OCI-M1 (cell line): ENCODE measurements at regions not wholly inside any gene's neighbourhood (a gene's known extent, or its start where the extent isn't known, plus 50 kb on each side); places are given as distances from the start of the nearest gene placed in this dataset.
"Not testable (repeated sequence)": the region's sequence is repeated elsewhere in the genome, so short reads cannot be mapped to it uniquely, and the experiment has no call there.

Experiments used
- DNase-seq: peaks from one replicate; lab custom pipeline; 2025; lab: John Stamatoyannopoulos, UW

GRCh38 chr1:232579958-232580941 lies 49.7 kb downstream of the SIPA1L2 start:
- DNase-seq = no peak

DNA sequence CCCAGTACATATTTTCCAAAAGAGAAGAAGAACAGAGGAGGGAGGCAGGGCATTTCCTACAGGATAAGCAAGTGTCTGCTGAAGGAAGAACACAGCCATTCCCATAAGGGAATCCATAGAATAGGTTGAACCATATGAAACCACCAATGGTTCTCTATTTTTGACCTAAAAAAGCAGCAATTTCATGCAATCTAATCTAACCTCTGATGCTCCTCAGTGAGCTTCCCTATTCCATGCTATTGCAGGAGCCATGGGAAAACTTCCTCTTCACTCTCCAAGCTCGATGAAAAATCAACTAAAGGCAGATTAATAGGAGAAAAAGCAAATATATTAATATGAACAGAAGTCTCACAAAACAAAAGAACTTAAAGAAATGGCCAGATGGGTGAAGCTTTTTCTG lies 50.5 kb downstream of the SIPA1L2 start:
- no peak for DNase-seq

- DNase-seq = no peak
Observed at GRCh38 chr1:232578651-232579195, 51.2 kb downstream of the SIPA1L2 start.

GRCh38 chr1:232577772-232578171 lies 52.2 kb downstream of the SIPA1L2 start:
- DNase-seq = no peak

- DNase-seq = no peak
Observed at GRCh38 chr1:232576537-232576936, 53.4 kb downstream of the SIPA1L2 start.

DNA sequence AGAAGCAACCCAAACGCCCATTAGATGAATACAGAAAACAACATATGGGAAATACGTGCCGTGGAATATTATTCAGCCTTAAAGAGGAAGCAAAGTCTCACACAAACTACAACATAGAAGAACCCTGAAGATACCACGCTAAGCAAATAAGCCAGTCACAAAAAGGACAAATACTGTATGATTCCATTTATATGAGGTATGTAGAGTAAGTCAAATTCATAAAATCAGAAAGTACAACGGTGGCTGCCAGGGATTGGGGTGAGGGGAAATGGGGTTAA lies 54.2 kb downstream of the SIPA1L2 start:
- no peak for DNase-seq

GRCh38 chr1:232574889-232575762 lies 54.8 kb downstream of the SIPA1L2 start:
- DNase-seq = no peak

DNA sequence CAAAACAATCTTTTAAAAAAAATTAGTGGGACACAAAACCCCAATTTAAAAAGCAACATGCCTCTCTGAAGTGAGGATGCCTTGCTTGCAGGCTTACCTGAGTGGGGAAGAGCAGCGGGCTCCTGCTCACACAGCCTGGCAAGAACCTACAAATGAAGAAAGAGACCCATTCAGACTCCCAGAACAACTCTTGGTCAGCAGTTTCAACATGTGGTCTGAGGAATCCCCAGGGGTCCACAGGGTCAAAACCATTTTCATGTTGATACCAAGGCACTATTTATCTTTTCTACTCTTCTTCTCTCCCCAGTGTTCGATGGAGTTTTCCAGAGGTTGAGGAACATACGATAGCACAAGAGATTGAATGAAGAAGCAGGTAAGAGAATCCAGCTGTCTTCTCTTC lies 55.9 kb downstream of the SIPA1L2 start:
- DNase-seq = no peak

GRCh38 chr1:232571523-232571922 lies 58.4 kb downstream of the SIPA1L2 start:
- DNase-seq = no peak

GRCh38 chr1:232570007-232570406 lies 59.9 kb downstream of the SIPA1L2 start:
- no peak for DNase-seq

GRCh38 chr1:232569554-232569921 lies 60.4 kb downstream of the SIPA1L2 start:
- not testable (repeated sequence) for DNase-seq

DNA sequence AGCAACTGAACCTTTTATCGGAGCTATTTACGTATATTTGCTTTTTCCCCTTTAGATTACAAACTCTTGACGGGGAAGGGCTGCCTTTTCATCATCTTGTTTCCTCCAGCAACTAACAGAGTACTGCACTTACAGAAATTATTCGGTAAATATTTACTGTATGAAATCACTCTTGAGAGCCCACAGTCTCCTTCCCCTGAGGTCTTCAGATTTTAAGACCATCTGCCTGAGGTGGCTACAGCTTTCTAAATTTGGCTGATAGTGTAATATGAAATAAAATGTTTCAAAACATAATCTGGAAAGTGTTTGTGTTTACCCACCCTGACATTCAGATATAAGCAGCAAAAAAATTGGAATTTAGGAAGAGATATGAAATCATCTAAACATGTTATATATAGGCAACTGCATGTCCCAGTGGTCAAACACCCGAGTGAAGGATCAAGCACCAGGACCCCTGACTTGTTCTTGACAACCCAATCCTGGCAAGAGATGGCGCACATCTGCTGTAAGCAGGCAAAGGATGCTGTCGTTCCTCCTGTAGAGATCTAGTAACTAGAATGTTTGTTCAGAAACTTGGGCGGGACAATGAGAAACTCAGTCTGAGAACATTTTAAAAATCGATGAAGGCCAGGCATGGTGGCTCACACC lies 60.9 kb downstream of the SIPA1L2 start:
- DNase-seq = no peak

GRCh38 chr1:232568331-232568852 lies 61.5 kb downstream of the SIPA1L2 start:
- DNase-seq = no peak

- no peak for DNase-seq
Observed at GRCh38 chr1:232566093-232566492, 63.8 kb downstream of the SIPA1L2 start.

DNA sequence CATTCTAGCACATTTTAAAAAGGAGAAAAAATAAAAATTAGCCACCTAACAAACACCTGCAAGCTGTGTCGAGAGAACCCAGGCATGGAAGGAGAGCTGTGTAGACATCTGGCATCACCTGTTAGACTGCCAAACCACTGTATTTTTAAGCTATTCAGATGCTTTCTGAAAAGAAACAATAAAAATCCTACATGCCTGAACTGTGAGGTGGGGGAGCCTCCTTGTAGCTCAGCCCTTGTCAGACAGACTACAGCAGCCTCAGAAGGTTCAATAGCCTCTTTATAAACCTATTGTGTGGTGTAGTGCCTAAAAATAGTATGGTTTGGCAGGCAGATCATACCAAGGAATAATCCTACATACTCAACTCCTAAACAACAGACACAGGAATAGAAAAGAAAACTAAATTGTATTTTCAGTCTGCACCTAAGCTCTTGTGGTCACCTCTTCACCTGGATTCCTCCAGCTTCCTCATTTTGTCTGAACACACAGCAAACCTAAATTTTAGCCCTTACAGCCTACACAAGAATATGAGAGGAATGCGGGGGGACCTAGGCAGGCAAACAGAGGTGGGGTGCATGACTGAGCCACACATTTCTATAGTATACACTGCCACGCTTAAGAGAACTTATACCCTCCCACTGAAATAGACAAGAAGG lies 67.0 kb downstream of the SIPA1L2 start:
- no peak for DNase-seq

GRCh38 chr1:232561381-232561780 lies 68.6 kb downstream of the SIPA1L2 start:
- DNase-seq = no peak

GRCh38 chr1:232560940-232561339 lies 69.0 kb downstream of the SIPA1L2 start:
- no peak for DNase-seq

GRCh38 chr1:232558954-232559353 lies 71.0 kb downstream of the SIPA1L2 start:
- no peak for DNase-seq

GRCh38 chr1:232557502-232558191 lies 72.3 kb downstream of the SIPA1L2 start:
- no peak for DNase-seq

GRCh38 chr1:232557096-232557495 lies 72.8 kb downstream of the SIPA1L2 start:
- no peak for DNase-seq

DNA sequence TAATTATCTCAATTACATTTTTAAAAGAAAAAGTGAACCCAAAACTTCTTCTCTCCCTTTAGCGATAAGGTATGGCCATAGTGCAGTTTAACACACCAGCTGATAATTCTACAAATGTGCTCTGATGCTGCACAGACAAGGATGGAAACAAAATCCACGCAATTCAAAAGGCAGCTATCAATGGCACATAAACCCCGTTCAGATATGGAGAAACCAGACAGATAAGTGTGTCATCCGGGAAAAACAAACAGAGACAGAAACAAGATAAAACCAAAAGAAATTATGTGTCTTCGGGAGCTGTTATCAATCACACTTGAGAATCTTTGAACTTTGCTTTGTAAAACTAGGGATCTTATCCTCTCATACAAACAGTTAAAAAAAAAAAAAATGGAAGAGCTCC lies 73.6 kb downstream of the SIPA1L2 start:
- DNase-seq = no peak
